8988T (cell line): ENCODE measurements at regions not wholly inside any gene's neighbourhood (a gene's known extent, or its start where the extent isn't known, plus 50 kb on each side); places are given as distances from the start of the nearest gene placed in this dataset.
"Not testable (repeated sequence)": the region's sequence is repeated elsewhere in the genome, so short reads cannot be mapped to it uniquely, and the experiment has no call there.

Source experiments
- DNase-seq: peaks from one replicate; pipeline ENCODE4 v3.0.0; 2011

GRCh38 chr21:41582866-41583265 is 74.9 kb upstream of the TMPRSS2 start:
- no peak for DNase-seq

GRCh38 chr21:41582298-41582840 is 74.4 kb upstream of the TMPRSS2 start:
- DNase-seq, result no peak

- no peak for DNase-seq
These were observed 73.8 kb upstream of the TMPRSS2 start for GRCh38 chr21:41581592-41582228.

GRCh38 chr21:41580758-41581554 is 73.0 kb upstream of the TMPRSS2 start:
- DNase-seq, result no peak

- no peak for DNase-seq
These were observed 71.7 kb upstream of the TMPRSS2 start for GRCh38 chr21:41579692-41580091.

- no peak for DNase-seq
These were observed 70.8 kb upstream of the TMPRSS2 start for GRCh38 chr21:41578716-41579115.

GRCh38 chr21:41578083-41578482 is 70.1 kb upstream of the TMPRSS2 start:
- DNase-seq, result no peak

- no peak for DNase-seq
These were observed 68.2 kb upstream of the TMPRSS2 start for GRCh38 chr21:41576013-41576615.

- DNase-seq, result no peak
These were observed 66.1 kb upstream of the TMPRSS2 start for GRCh38 chr21:41573902-41574690.

- no peak for DNase-seq
These were observed 64.1 kb upstream of the TMPRSS2 start for GRCh38 chr21:41571938-41572510.

GRCh38 chr21:41570791-41571355 is 62.9 kb upstream of the TMPRSS2 start:
- no peak for DNase-seq

GRCh38 chr21:41568606-41569385 is 60.8 kb upstream of the TMPRSS2 start:
- DNase-seq, result no peak

GRCh38 chr21:41567901-41568510 is 60.0 kb upstream of the TMPRSS2 start:
- no peak for DNase-seq

GRCh38 chr21:41567237-41567636 is 59.3 kb upstream of the TMPRSS2 start:
- not testable (repeated sequence) for DNase-seq

- DNase-seq, result no peak
These were observed 58.6 kb upstream of the TMPRSS2 start for GRCh38 chr21:41566500-41567014.

GRCh38 chr21:41565550-41565949 is 57.6 kb upstream of the TMPRSS2 start:
- no peak for DNase-seq

- no peak for DNase-seq
These were observed 56.9 kb upstream of the TMPRSS2 start for GRCh38 chr21:41564871-41565274.

- no peak for DNase-seq
These were observed 54.4 kb upstream of the TMPRSS2 start for GRCh38 chr21:41562101-41563000.

- DNase-seq, result no peak
These were observed 53.7 kb upstream of the TMPRSS2 start for GRCh38 chr21:41561701-41562100.
